Body of pancreas (tissue), 4 donors: ENCODE measurements at regions not wholly inside any gene's neighbourhood (a gene's known extent, or its start where the extent isn't known, plus 50 kb on each side); places are given as distances from the start of the nearest gene placed in this dataset.

Source experiments
- CTCF ChIP-seq, 7 experiments: fragments of 450-650 bp in 4 of 7; fragments of 200-600 bp in 3 of 7; sonication (generic) in 3 of 7; IDR thresholded peaks; one replicate each; pipeline ENCODE4 v1.5.1; 2016 to 2019; ENCODE audit warnings: antibody characterized with exemption in 7 of 7
- POLR2A ChIP-seq, 3 donors: fragments of 450-650 bp; IDR thresholded peaks; one replicate each; pipeline ENCODE4 v1.6.1; 2016; ENCODE audit warnings: antibody characterized with exemption in 3 of 3, mild to moderate bottlenecking in 2 of 3

GRCh38 chr9:79001012-79001411, 570.8 kb upstream of the TLE4 start:
- no peak for TF ChIP-seq POLR2A (IDR thresholded peaks at IDR 0.05)
- TF ChIP-seq CTCF (IDR thresholded peaks at IDR 0.05), result no peak
